Neuronal stem cell (in vitro differentiated cells): ENCODE measurements at regions not wholly inside any gene's neighbourhood (a gene's known extent, or its start where the extent isn't known, plus 50 kb on each side); places are given as distances from the start of the nearest gene placed in this dataset.

Source experiments
- DNase-seq: peaks from one replicate; pipeline ENCODE4 v3.0.0-alpha.2; 2013; ENCODE audit warnings: low spot score
- H2AFZ ChIP-seq: one replicate; pipeline ENCODE4 v1.6.1; 2013; ENCODE audit warnings: mild to moderate bottlenecking, low read length, inconsistent platforms
- H2AK5ac ChIP-seq: 2 replicates; pipeline ENCODE4 v1.6.1; 2013; ENCODE audit warnings: low read depth, mild to moderate bottlenecking, inconsistent platforms, low read length, moderate library complexity, mixed read lengths
- H2BK120ac ChIP-seq: 2 replicates; pipeline ENCODE4 v1.6.1; 2013; ENCODE audit warnings: low read depth, mild to moderate bottlenecking, inconsistent platforms, low read length, moderate library complexity, mixed read lengths
- H2BK12ac ChIP-seq: one replicate; pipeline ENCODE4 v1.6.1; 2013; ENCODE audit warnings: low read length, inconsistent platforms
- H2BK15ac ChIP-seq: 2 replicates; pipeline ENCODE4 v1.6.1; 2013; ENCODE audit warnings: mild to moderate bottlenecking, low read length, inconsistent platforms, mixed read lengths
- H2BK5ac ChIP-seq: one replicate; pipeline ENCODE4 v1.6.1; 2013; ENCODE audit warnings: inconsistent platforms, mild to moderate bottlenecking, low read length, moderate library complexity
- H3K14ac ChIP-seq: one replicate; pipeline ENCODE4 v1.6.1; 2013; ENCODE audit warnings: low read length, inconsistent platforms
- H3K18ac ChIP-seq: 2 replicates; pipeline ENCODE4 v1.6.1; 2013; ENCODE audit warnings: low read length, inconsistent platforms
- H3K23ac ChIP-seq: 2 replicates; pipeline ENCODE4 v1.6.1; 2013; ENCODE audit warnings: low read depth, mild to moderate bottlenecking, mixed read lengths, low read length, inconsistent platforms; ENCODE audit not compliant: poor library complexity
- H3K27ac ChIP-seq: replicated peaks from 3 replicates; pipeline ENCODE4 v1.5.1; 2013; ENCODE audit warnings: low read length, inconsistent platforms
- H3K27me3 ChIP-seq, 3 experiments: 2 replicates each; pipeline ENCODE4 v1.6.1; 2013; ENCODE audit warnings: low read length in 3 of 3, mild to moderate bottlenecking in 2 of 3, inconsistent platforms in 1 of 3, low read depth in 1 of 3, mixed read lengths in 1 of 3, moderate library complexity in 1 of 3; ENCODE audit not compliant: control insufficient read depth in 3 of 3, insufficient read depth in 3 of 3
- H3K36me3 ChIP-seq, 2 donors: replicated peaks in 1 of 2; 2 replicates each; pipeline ENCODE4 v1.6.1; 2013; ENCODE audit warnings: low read length in 2 of 2; ENCODE audit not compliant: control insufficient read depth in 2 of 2, insufficient read depth in 2 of 2
- H3K4ac ChIP-seq: 2 replicates; pipeline ENCODE4 v1.6.1; 2013; ENCODE audit warnings: inconsistent platforms, mild to moderate bottlenecking, low read length, moderate library complexity
- H3K4me1 ChIP-seq, 2 donors: 1 replicate in 1 of 2; 2 replicates in 1 of 2; pipeline ENCODE4 v1.6.1; 2013; ENCODE audit warnings: low read length in 2 of 2, low read depth in 1 of 2; ENCODE audit not compliant: control insufficient read depth in 2 of 2, insufficient read depth in 1 of 2
- H3K4me2 ChIP-seq: one replicate; pipeline ENCODE4 v1.6.1; 2013; ENCODE audit warnings: mild to moderate bottlenecking, low read length, inconsistent platforms; ENCODE audit not compliant: insufficient read depth, poor library complexity, severe bottlenecking
- H3K4me3 ChIP-seq, 2 donors: 2 replicates each; pipeline ENCODE4 v1.5.1; 2013; ENCODE audit warnings: low read length in 2 of 2, mild to moderate bottlenecking in 2 of 2, inconsistent platforms in 1 of 2, moderate library complexity in 1 of 2
- H3K79me1 ChIP-seq: one replicate; pipeline ENCODE4 v1.6.1; 2013; ENCODE audit warnings: low read depth, mild to moderate bottlenecking, inconsistent platforms, low read length, moderate library complexity
- H3K9ac ChIP-seq: one replicate; pipeline ENCODE4 v1.6.1; 2013; ENCODE audit warnings: mild to moderate bottlenecking, low read depth, low read length, inconsistent platforms; ENCODE audit not compliant: poor library complexity
- H3K9me3 ChIP-seq, 2 donors: replicated peaks in 1 of 2; 2 replicates each; pipeline versions ENCODE3 to v1.6.1; 2013; ENCODE audit warnings: low read length in 2 of 2, mild to moderate bottlenecking in 2 of 2, inconsistent platforms in 1 of 2, low read depth in 1 of 2, mixed read lengths in 1 of 2, moderate library complexity in 1 of 2; ENCODE audit not compliant: control insufficient read depth in 2 of 2, insufficient read depth in 1 of 2
- H4K8ac ChIP-seq: one replicate; pipeline ENCODE4 v1.6.1; 2013; ENCODE audit warnings: low read depth, mild to moderate bottlenecking, inconsistent platforms, low read length, moderate library complexity
- H4K91ac ChIP-seq: one replicate; pipeline ENCODE4 v1.6.1; 2013; ENCODE audit warnings: low read length, low read depth, mild to moderate bottlenecking, inconsistent platforms; ENCODE audit not compliant: poor library complexity
- WGBS, 2 donors: extraction: QIAGEN DNeasy Blood & Tissue Kit; methylation state at CpG; one replicate each; pipeline ENCODE4 v1.1.7; 2013; ENCODE audit warnings: missing lambda C conversion rate in 2 of 2, mixed read lengths in 1 of 2; ENCODE audit not compliant: insufficient read length in 2 of 2, insufficient replicate concordance in 1 of 2; ENCODE audit errors: extremely low coverage in 2 of 2; 5-methylcytosine and 5-hydroxymethylcytosine counted together

- Histone ChIP-seq H2BK5ac (no peak overlapping the region), H3K4me2 (no peak overlapping the region), H3K36me3 (no peaks in the 10 kb centered on the region), H2BK15ac (no peak overlapping the region), H3K14ac (no peak overlapping the region), H3K18ac (no peak overlapping the region), H3K4ac (no peak overlapping the region), H3K9me3 (no peaks in the 10 kb centered on the region), H3K27me3 (no peaks in the 10 kb centered on the region), H4K91ac (no peak overlapping the region), H2BK12ac (no peak overlapping the region), H3K79me1 (no peaks in the 10 kb centered on the region), H3K4me1 (peaks cover 0 to 4% of the 10 kb centered on the region in 2 donors), H3K4me3 (no peak overlapping the region), H3K23ac (no peak overlapping the region), H3K9ac (no peak overlapping the region), H4K8ac (no peak overlapping the region), H2AK5ac (no peak overlapping the region), H2AFZ (no peak overlapping the region), H3K27ac (no peak overlapping the region), H2BK120ac (no peak overlapping the region)
- no peak for DNase-seq
- WGBS, 2 donors: no CpG with 5 or more reads among the region's 3 CpGs
Measured at GRCh38 chr4:149884529-149885181, 69.0 kb upstream of the IQCM start.

- Histone ChIP-seq H2BK12ac (no peak overlapping the region), H3K4ac (no peak overlapping the region), H2AFZ (no peak overlapping the region), H3K18ac (no peak overlapping the region), H3K14ac (no peak overlapping the region), H3K4me2 (no peak overlapping the region), H2BK15ac (no peak overlapping the region), H4K91ac (no peak overlapping the region), H3K9me3 (no peaks in the 10 kb centered on the region), H3K36me3 (no peaks in the 10 kb centered on the region), H3K4me1 (peaks cover 0 to 4% of the 10 kb centered on the region in 2 donors), H3K27ac (no peak overlapping the region), H3K27me3 (no peaks in the 10 kb centered on the region), H3K79me1 (no peaks in the 10 kb centered on the region), H3K4me3 (no peak overlapping the region), H2AK5ac (no peak overlapping the region), H2BK5ac (no peak overlapping the region), H2BK120ac (no peak overlapping the region), H3K9ac (no peak overlapping the region), H4K8ac (no peak overlapping the region), H3K23ac (no peak overlapping the region)
- no peak for DNase-seq
Measured at GRCh38 chr4:149885896-149886295, 70.3 kb upstream of the IQCM start.

GRCh38 chr4:149886786-149887490 lies 71.3 kb upstream of the IQCM start:
- no peak overlapping the region for H2BK5ac ChIP-seq
- H3K23ac ChIP-seq: no peak overlapping the region
- no peak overlapping the region for H2BK12ac ChIP-seq
- no peaks in the 10 kb centered on the region for H3K27me3 ChIP-seq
- no peak overlapping the region for H3K14ac ChIP-seq
- no peak overlapping the region for H2BK120ac ChIP-seq
- no peak overlapping the region for H2AFZ ChIP-seq
- peaks cover 0 to 3% of the 10 kb centered on the region in 2 donors for H3K4me1 ChIP-seq
- no peak for DNase-seq
- WGBS, 2 donors: no CpG with 5 or more reads among the region's 3 CpGs
- H3K4me3 ChIP-seq: no peak overlapping the region
- H3K79me1 ChIP-seq: no peaks in the 10 kb centered on the region
- no peak overlapping the region for H3K27ac ChIP-seq
- no peaks in the 10 kb centered on the region for H3K36me3 ChIP-seq
- H3K9ac ChIP-seq: no peak overlapping the region
- no peak overlapping the region for H3K4me2 ChIP-seq
- no peak overlapping the region for H3K18ac ChIP-seq
- H2AK5ac ChIP-seq: no peak overlapping the region
- H4K8ac ChIP-seq: no peak overlapping the region
- H2BK15ac ChIP-seq: no peak overlapping the region
- no peaks in the 10 kb centered on the region for H3K9me3 ChIP-seq
- H3K4ac ChIP-seq: no peak overlapping the region
- no peak overlapping the region for H4K91ac ChIP-seq

- no peak overlapping the region for H4K91ac ChIP-seq
- no peak overlapping the region for H2BK12ac ChIP-seq
- H3K27me3 ChIP-seq: no peaks in the 10 kb centered on the region
- H4K8ac ChIP-seq: no peak overlapping the region
- no peak overlapping the region for H3K14ac ChIP-seq
- H3K4ac ChIP-seq: no peak overlapping the region
- H3K18ac ChIP-seq: no peak overlapping the region
- H3K9ac ChIP-seq: no peak overlapping the region
- H3K4me1 ChIP-seq: no peaks in the 10 kb centered on the region
- H3K23ac ChIP-seq: no peak overlapping the region
- no peak overlapping the region for H2BK5ac ChIP-seq
- H2BK15ac ChIP-seq: no peak overlapping the region
- no peak overlapping the region for H2AK5ac ChIP-seq
- no peak overlapping the region for H3K27ac ChIP-seq
- no peak overlapping the region for H2BK120ac ChIP-seq
- no peak overlapping the region for H3K4me2 ChIP-seq
- no peak overlapping the region for H2AFZ ChIP-seq
- H3K9me3 ChIP-seq: no peaks in the 10 kb centered on the region
- DNase-seq: no peak
- H3K79me1 ChIP-seq: no peaks in the 10 kb centered on the region
- H3K36me3 ChIP-seq: no peaks in the 10 kb centered on the region
- no peak overlapping the region for H3K4me3 ChIP-seq
- WGBS, 2 donors: no CpG with 5 or more reads among the region's 3 CpGs
Measured at GRCh38 chr4:149889991-149890390, 74.3 kb upstream of the IQCM start.
